Left ventricle myocardium superior (tissue), 1 donor: ENCODE measurements at regions not wholly inside any gene's neighbourhood (a gene's known extent, or its start where the extent isn't known, plus 50 kb on each side); places are given as distances from the start of the nearest gene placed in this dataset.
"Not testable (repeated sequence)": the region's sequence is repeated elsewhere in the genome, so short reads cannot be mapped to it uniquely, and the experiment has no call there.

Experiments used
- ATAC-seq: fragments of 200-7000 bp; cut with Tn5 transposase; one replicate; pipeline ENCODE4 v1.9.1; 2020; ENCODE audit warnings: mild to moderate bottlenecking, moderate library complexity
- DNase-seq: peaks from one replicate; pipeline ENCODE4 v3.0.0-alpha.2; 2020
- intact Hi-C: fragments of 100-400 bp; cut with micrococcal nuclease; formaldehyde crosslinking; loops from one replicate; pipeline ENCODE4 v1.11.0; 2022
- donor health status: DM: no; HTN: yes; CAD: no; lungs with severe emphysema.

GRCh38 chr15:39250460-39251186, 330.3 kb upstream of the THBS1 start:
- intact Hi-C loops = no loop called here
- ATAC-seq (no peak), DNase-seq (no peak)

GRCh38 chr15:39251413-39252133, 329.3 kb upstream of the THBS1 start:
- no peak for DNase-seq
- intact Hi-C loops = no loop called here
- ATAC-seq = no peak

- DNase-seq = no peak
- ATAC-seq = no peak
- intact Hi-C loops = no loop called here
These were observed 328.8 kb upstream of the THBS1 start for GRCh38 chr15:39252134-39252470.

GRCh38 chr15:39253552-39253951, 327.3 kb upstream of the THBS1 start:
- DNase-seq (no peak), ATAC-seq (no peak)
- intact Hi-C loops = no loop called here

GRCh38 chr15:39254181-39254580, 326.7 kb upstream of the THBS1 start:
- intact Hi-C loops = no loop called here
- no peak for ATAC-seq

GRCh38 chr15:39255760-39256159, 325.1 kb upstream of the THBS1 start:
- intact Hi-C loops = no loop called here
- DNase-seq (no peak), ATAC-seq (no peak)

More at GRCh38 chr15:39254181-39254580, 326.7 kb upstream of the THBS1 start:
- no peak for DNase-seq

GRCh38 chr15:39260391-39260790, 320.5 kb upstream of the THBS1 start:
- DNase-seq (no peak), ATAC-seq (no peak)
- intact Hi-C loops = no loop called here

- ATAC-seq = no peak
- DNase-seq = no peak
- intact Hi-C loops = no loop called here
These were observed 320.1 kb upstream of the THBS1 start for GRCh38 chr15:39260791-39261190.

GRCh38 chr15:39261397-39262183, 319.3 kb upstream of the THBS1 start:
- intact Hi-C loops, ATAC-seq, DNase-seq: not testable (repeated sequence)

- DNase-seq, ATAC-seq, intact Hi-C loops: not testable (repeated sequence)
These were observed 317.7 kb upstream of the THBS1 start for GRCh38 chr15:39262995-39263772.

- intact Hi-C loops = no loop called here
- DNase-seq (no peak), ATAC-seq (no peak)
These were observed 315.6 kb upstream of the THBS1 start for GRCh38 chr15:39265261-39265660.

- DNase-seq (no peak), ATAC-seq (no peak)
- intact Hi-C loops = no loop called here
These were observed 314.0 kb upstream of the THBS1 start for GRCh38 chr15:39266890-39267289.

- intact Hi-C loops = no loop called here
- DNase-seq (no peak), ATAC-seq (no peak)
These were observed 313.2 kb upstream of the THBS1 start for GRCh38 chr15:39267685-39268084.

- no peak for ATAC-seq
- intact Hi-C loops = no loop called here
- DNase-seq = no peak
These were observed 311.5 kb upstream of the THBS1 start for GRCh38 chr15:39269352-39269751.

GRCh38 chr15:39269821-39270220, 311.1 kb upstream of the THBS1 start:
- ATAC-seq (no peak), DNase-seq (no peak)
- intact Hi-C loops = no loop called here

GRCh38 chr15:39270221-39270855, 310.5 kb upstream of the THBS1 start:
- DNase-seq (no peak), ATAC-seq (no peak)
- intact Hi-C loops = no loop called here

GRCh38 chr15:39270934-39271333, 309.9 kb upstream of the THBS1 start:
- no peak for DNase-seq
- intact Hi-C loops = no loop called here
- ATAC-seq = no peak

- DNase-seq (no peak), ATAC-seq (no peak)
- intact Hi-C loops = no loop called here
These were observed 308.0 kb upstream of the THBS1 start for GRCh38 chr15:39272901-39273300.
